ENCODE measurements at regions not wholly inside any gene's neighbourhood (a gene's known extent, or its start where the extent isn't known, plus 50 kb on each side); places are given as distances from the start of the nearest gene placed in this dataset.

- no peak overlapping the region for H3K4me3 ChIP-seq (ENCODE audit: low read length in 3 of 3)
- TF ChIP-seq, protein P1, sequence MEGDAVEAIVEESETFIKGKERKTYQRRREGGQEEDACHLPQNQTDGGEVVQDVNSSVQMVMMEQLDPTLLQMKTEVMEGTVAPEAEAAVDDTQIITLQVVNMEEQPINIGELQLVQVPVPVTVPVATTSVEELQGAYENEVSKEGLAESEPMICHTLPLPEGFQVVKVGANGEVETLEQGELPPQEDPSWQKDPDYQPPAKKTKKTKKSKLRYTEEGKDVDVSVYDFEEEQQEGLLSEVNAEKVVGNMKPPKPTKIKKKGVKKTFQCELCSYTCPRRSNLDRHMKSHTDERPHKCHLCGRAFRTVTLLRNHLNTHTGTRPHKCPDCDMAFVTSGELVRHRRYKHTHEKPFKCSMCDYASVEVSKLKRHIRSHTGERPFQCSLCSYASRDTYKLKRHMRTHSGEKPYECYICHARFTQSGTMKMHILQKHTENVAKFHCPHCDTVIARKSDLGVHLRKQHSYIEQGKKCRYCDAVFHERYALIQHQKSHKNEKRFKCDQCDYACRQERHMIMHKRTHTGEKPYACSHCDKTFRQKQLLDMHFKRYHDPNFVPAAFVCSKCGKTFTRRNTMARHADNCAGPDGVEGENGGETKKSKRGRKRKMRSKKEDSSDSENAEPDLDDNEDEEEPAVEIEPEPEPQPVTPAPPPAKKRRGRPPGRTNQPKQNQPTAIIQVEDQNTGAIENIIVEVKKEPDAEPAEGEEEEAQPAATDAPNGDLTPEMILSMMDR (IDR thresholded peaks at IDR 0.05; ENCODE audit: borderline replicate concordance, extremely low read depth, insufficient read depth) = no peak
- H3K4me1 ChIP-seq (ENCODE audit: control insufficient read depth in 2 of 3, insufficient read depth in 2 of 3, low read depth in 1 of 3, low read length in 3 of 3) = no peaks in the 10 kb centered on the region
- no peaks in the 10 kb centered on the region for H3K27me3 ChIP-seq (ENCODE audit: control insufficient read depth, insufficient read depth, low read length)
- DNase-seq (no peak), FAIRE-seq (no peak)
- no peaks in the 10 kb centered on the region for H3K36me3 ChIP-seq (ENCODE audit: control insufficient read depth in 2 of 3, insufficient read depth in 3 of 3, low read length in 3 of 3)
- H3K9ac ChIP-seq (ENCODE audit: low read length in 3 of 3) = no peak overlapping the region
- H3K27ac ChIP-seq (ENCODE audit: low read depth in 2 of 2, low read length in 2 of 2) = no peak overlapping the region
- intact Hi-C loops (cut with DNase I) = no loop called here
- H3K9me3 ChIP-seq (ENCODE audit: control insufficient read depth in 2 of 3, insufficient read depth in 1 of 3, low read length in 3 of 3) = no peaks in the 10 kb centered on the region
These were observed 1029.6 kb downstream of the TTLL7 start for GRCh38 chr1:82969340-82969739.

- Histone ChIP-seq H3K4me3 (ENCODE audit: low read length in 3 of 3) (no peak overlapping the region), H3K36me3 (ENCODE audit: control insufficient read depth in 2 of 3, insufficient read depth in 3 of 3, low read length in 3 of 3) (no peaks in the 10 kb centered on the region), H3K27me3 (ENCODE audit: control insufficient read depth, insufficient read depth, low read length) (no peaks in the 10 kb centered on the region), H3K9me3 (ENCODE audit: control insufficient read depth in 2 of 3, insufficient read depth in 1 of 3, low read length in 3 of 3) (no peaks in the 10 kb centered on the region), H3K27ac (ENCODE audit: low read depth in 2 of 2, low read length in 2 of 2) (no peak overlapping the region), H3K4me1 (ENCODE audit: control insufficient read depth in 2 of 3, insufficient read depth in 2 of 3, low read depth in 1 of 3, low read length in 3 of 3) (no peaks in the 10 kb centered on the region), H3K9ac (ENCODE audit: low read length in 3 of 3) (no peak overlapping the region)
- intact Hi-C loops (cut with DNase I) = no loop called here
- TF ChIP-seq, protein P1 (IDR thresholded peaks at IDR 0.05; ENCODE audit: borderline replicate concordance, extremely low read depth, insufficient read depth) = no peak
- FAIRE-seq (no peak), DNase-seq (no peak)
These were observed 1036.3 kb downstream of the TTLL7 start for GRCh38 chr1:82962658-82963057.

- no peak for DNase-seq
- intact Hi-C loops (cut with DNase I) = no loop called here
These were observed 1048.2 kb downstream of the TTLL7 start for GRCh38 chr1:82950606-82951200.

More at GRCh38 chr1:82950606-82951200, 1048.2 kb downstream of the TTLL7 start:
- no peak overlapping the region for H3K4me3 ChIP-seq (ENCODE audit: low read length in 3 of 3)
- no peaks in the 10 kb centered on the region for H3K4me1 ChIP-seq (ENCODE audit: control insufficient read depth in 2 of 3, insufficient read depth in 2 of 3, low read depth in 1 of 3, low read length in 3 of 3)
- H3K9me3 ChIP-seq (ENCODE audit: control insufficient read depth in 2 of 3, insufficient read depth in 1 of 3, low read length in 3 of 3) = no peaks in the 10 kb centered on the region
- no peak overlapping the region for H3K9ac ChIP-seq (ENCODE audit: low read length in 3 of 3)
- no peaks in the 10 kb centered on the region for H3K27me3 ChIP-seq (ENCODE audit: control insufficient read depth, insufficient read depth, low read length)
- TF ChIP-seq, protein P1 (IDR thresholded peaks at IDR 0.05; ENCODE audit: borderline replicate concordance, extremely low read depth, insufficient read depth) = no peak
- no peak overlapping the region for H3K27ac ChIP-seq (ENCODE audit: low read depth in 2 of 2, low read length in 2 of 2)
- H3K36me3 ChIP-seq (ENCODE audit: control insufficient read depth in 2 of 3, insufficient read depth in 3 of 3, low read length in 3 of 3) = no peaks in the 10 kb centered on the region
- FAIRE-seq = no peak
